Osteoblast (primary cell): ENCODE measurements at regions not wholly inside any gene's neighbourhood (a gene's known extent, or its start where the extent isn't known, plus 50 kb on each side); places are given as distances from the start of the nearest gene placed in this dataset.

ENCODE experiments used
- DNase-seq: peaks from one replicate; pipeline ENCODE4 v3.0.0; 2011; ENCODE audit warnings: low spot score, mixed read lengths; ENCODE audit not compliant: insufficient read length; ENCODE audit errors: missing footprints
- H2AFZ ChIP-seq: 2 replicates; pipeline ENCODE4 v1.6.0; 2011; ENCODE audit warnings: mild to moderate bottlenecking, low read length
- H3K27ac ChIP-seq: 2 replicates; pipeline ENCODE4 v1.5.1; 2011; ENCODE audit warnings: mild to moderate bottlenecking, low read depth, low read length, moderate library complexity
- H3K27me3 ChIP-seq: 2 replicates; pipeline ENCODE4 v1.6.0; 2012; ENCODE audit warnings: mild to moderate bottlenecking, control low read depth, inconsistent platforms, low read length, moderate library complexity; ENCODE audit not compliant: insufficient read depth
- H3K36me3 ChIP-seq: 2 replicates; pipeline ENCODE4 v1.5.1; 2011; ENCODE audit warnings: mild to moderate bottlenecking, low read length, control low read depth, moderate library complexity; ENCODE audit not compliant: insufficient read depth
- H3K4me1 ChIP-seq: 2 replicates; pipeline ENCODE4 v1.5.1; 2011; ENCODE audit warnings: mild to moderate bottlenecking, low read length, control low read depth, moderate library complexity; ENCODE audit not compliant: insufficient read depth
- H3K4me2 ChIP-seq: 2 replicates; pipeline ENCODE4 v1.6.0; 2011; ENCODE audit warnings: mild to moderate bottlenecking, low read length; ENCODE audit not compliant: insufficient read depth
- H3K4me3 ChIP-seq: fragments of 200-600 bp; sonication (generic); 3 replicates; pipeline ENCODE4 v1.5.1; 2012; ENCODE audit warnings: mild to moderate bottlenecking, low read length, inconsistent platforms; ENCODE audit not compliant: insufficient read depth
- H3K79me2 ChIP-seq: 2 replicates; pipeline ENCODE4 v1.6.0; 2012; ENCODE audit warnings: mild to moderate bottlenecking, low read length, control low read depth, inconsistent platforms; ENCODE audit not compliant: insufficient read depth
- H3K9me3 ChIP-seq: 2 replicates; pipeline ENCODE4 v1.5.1; 2011; ENCODE audit warnings: low read depth, low read length, control low read depth
- H4K20me1 ChIP-seq: 2 replicates; pipeline ENCODE4 v1.6.0; 2012; ENCODE audit warnings: mild to moderate bottlenecking, low read length, control low read depth; ENCODE audit not compliant: insufficient read depth
- TF ChIP-seq, protein P1 (sequence below): IDR thresholded peaks from 2 replicates; pipeline ENCODE4 v1.5.1; 2011; ENCODE audit warnings: mild to moderate bottlenecking, low read depth, low read length, moderate library complexity; ENCODE audit errors: extremely low read depth

DNA sequence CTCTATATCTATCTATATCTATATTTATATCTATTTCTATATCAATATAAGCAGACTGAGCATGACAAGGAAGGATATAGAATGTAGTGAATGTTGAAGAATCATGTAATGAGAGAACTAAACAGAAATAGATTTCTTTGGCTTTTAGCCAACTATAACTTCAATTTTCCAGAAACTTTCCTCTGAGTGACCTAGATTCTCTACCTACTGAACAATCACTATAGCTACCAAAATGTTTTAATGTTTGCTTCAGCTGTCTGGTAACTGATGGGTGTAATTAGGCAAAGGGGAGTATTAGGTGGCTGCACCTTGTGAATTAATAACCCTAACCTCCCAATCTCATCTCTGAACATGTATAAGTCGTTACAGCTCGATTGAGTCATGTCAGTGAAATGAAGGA, 76.4 kb upstream of the ROBO1 start:
- no peaks in the 10 kb centered on the region for H4K20me1 ChIP-seq

GRCh38 chr3:79843180-79843579, 75.4 kb upstream of the ROBO1 start:
- DNase-seq = no peak
- no peak overlapping the region for H3K4me3 ChIP-seq

More for the DNA sequence above, 76.4 kb upstream of the ROBO1 start:
- H3K4me2 ChIP-seq = no peak overlapping the region
- no peaks in the 10 kb centered on the region for H3K27me3 ChIP-seq
- no peaks in the 10 kb centered on the region for H3K79me2 ChIP-seq
- H2AFZ ChIP-seq = no peak overlapping the region
- no peak overlapping the region for H3K27ac ChIP-seq
- H3K36me3 ChIP-seq = no peaks in the 10 kb centered on the region
- H3K4me1 ChIP-seq = no peaks in the 10 kb centered on the region
- H3K9me3 ChIP-seq = no peaks in the 10 kb centered on the region
- no peak overlapping the region for H3K4me3 ChIP-seq
- TF ChIP-seq, protein P1, sequence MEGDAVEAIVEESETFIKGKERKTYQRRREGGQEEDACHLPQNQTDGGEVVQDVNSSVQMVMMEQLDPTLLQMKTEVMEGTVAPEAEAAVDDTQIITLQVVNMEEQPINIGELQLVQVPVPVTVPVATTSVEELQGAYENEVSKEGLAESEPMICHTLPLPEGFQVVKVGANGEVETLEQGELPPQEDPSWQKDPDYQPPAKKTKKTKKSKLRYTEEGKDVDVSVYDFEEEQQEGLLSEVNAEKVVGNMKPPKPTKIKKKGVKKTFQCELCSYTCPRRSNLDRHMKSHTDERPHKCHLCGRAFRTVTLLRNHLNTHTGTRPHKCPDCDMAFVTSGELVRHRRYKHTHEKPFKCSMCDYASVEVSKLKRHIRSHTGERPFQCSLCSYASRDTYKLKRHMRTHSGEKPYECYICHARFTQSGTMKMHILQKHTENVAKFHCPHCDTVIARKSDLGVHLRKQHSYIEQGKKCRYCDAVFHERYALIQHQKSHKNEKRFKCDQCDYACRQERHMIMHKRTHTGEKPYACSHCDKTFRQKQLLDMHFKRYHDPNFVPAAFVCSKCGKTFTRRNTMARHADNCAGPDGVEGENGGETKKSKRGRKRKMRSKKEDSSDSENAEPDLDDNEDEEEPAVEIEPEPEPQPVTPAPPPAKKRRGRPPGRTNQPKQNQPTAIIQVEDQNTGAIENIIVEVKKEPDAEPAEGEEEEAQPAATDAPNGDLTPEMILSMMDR = no peak
- no peak for DNase-seq

DNA sequence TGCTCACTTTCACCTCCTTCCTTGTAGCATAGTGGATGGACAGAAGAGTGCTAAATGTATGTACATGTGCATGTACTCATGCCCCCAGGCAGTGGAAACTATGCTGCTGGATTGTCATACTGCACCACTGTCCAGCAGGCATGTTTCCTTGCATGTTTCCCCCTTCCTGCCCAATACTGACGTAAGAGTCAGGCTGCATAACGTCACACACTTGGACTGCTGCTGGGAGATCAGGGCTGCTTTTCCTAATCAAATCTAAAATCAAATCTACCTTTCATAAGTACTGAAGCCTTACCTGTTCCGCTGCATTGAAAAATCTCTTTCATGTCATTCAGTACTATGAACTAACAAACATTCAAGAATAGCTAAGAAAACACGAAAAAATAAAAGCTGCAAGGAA, 67.9 kb upstream of the ROBO1 start:
- H3K79me2 ChIP-seq = no peaks in the 10 kb centered on the region
- no peak overlapping the region for H3K4me3 ChIP-seq
- DNase-seq = no peak
- no peak overlapping the region for H3K27ac ChIP-seq
- no peaks in the 10 kb centered on the region for H4K20me1 ChIP-seq
- H3K27me3 ChIP-seq = no peaks in the 10 kb centered on the region
- H2AFZ ChIP-seq = no peak overlapping the region
- H3K4me2 ChIP-seq = no peak overlapping the region
- H3K36me3 ChIP-seq = no peaks in the 10 kb centered on the region
- H3K9me3 ChIP-seq = peaks cover 2% of the 10 kb centered on the region
- H3K4me1 ChIP-seq = no peaks in the 10 kb centered on the region
- TF ChIP-seq, protein P1 = no peak

More at GRCh38 chr3:79843180-79843579, 75.4 kb upstream of the ROBO1 start:
- H3K27me3 ChIP-seq = no peaks in the 10 kb centered on the region
- TF ChIP-seq, protein P1 = no peak
- no peaks in the 10 kb centered on the region for H3K9me3 ChIP-seq
- no peaks in the 10 kb centered on the region for H3K79me2 ChIP-seq
- no peaks in the 10 kb centered on the region for H3K36me3 ChIP-seq
- no peak overlapping the region for H2AFZ ChIP-seq
- H3K4me1 ChIP-seq = no peaks in the 10 kb centered on the region
- H4K20me1 ChIP-seq = no peaks in the 10 kb centered on the region
- no peak overlapping the region for H3K4me2 ChIP-seq
- H3K27ac ChIP-seq = no peak overlapping the region

- no peaks in the 10 kb centered on the region for H3K4me1 ChIP-seq
- H2AFZ ChIP-seq = no peak overlapping the region
- H3K36me3 ChIP-seq = no peaks in the 10 kb centered on the region
- no peak for DNase-seq
- H3K4me3 ChIP-seq = no peak overlapping the region
- no peak overlapping the region for H3K4me2 ChIP-seq
- no peaks in the 10 kb centered on the region for H3K27me3 ChIP-seq
- TF ChIP-seq, protein P1 = no peak
- no peaks in the 10 kb centered on the region for H3K79me2 ChIP-seq
- H3K9me3 ChIP-seq = peaks cover 3% of the 10 kb centered on the region
- no peaks in the 10 kb centered on the region for H4K20me1 ChIP-seq
- no peak overlapping the region for H3K27ac ChIP-seq
Observed at GRCh38 chr3:79824166-79824565, 56.4 kb upstream of the ROBO1 start.
